Stimulated activated CD8-positive, alpha-beta memory T cell treated with anti-CD3 and anti-CD28 coated beads, Interleukin-15, amount 100 ng/mL, for 4 hours (primary cell): ENCODE measurements at regions not wholly inside any gene's neighbourhood (a gene's known extent, or its start where the extent isn't known, plus 50 kb on each side); places are given as distances from the start of the nearest gene placed in this dataset.
"Not testable (repeated sequence)": the region's sequence is repeated elsewhere in the genome, so short reads cannot be mapped to it uniquely, and the experiment has no call there.

Source experiments
- DNase-seq, 2 donors: peaks; one replicate each; pipeline ENCODE4 v3.0.0-alpha.2; 2020; ENCODE audit warnings: low read depth in 2 of 2

- DNase-seq, result no peak
Observed at GRCh38 chr3:10665592-10665991, 150.4 kb upstream of the SLC6A11 start.

- DNase-seq, result no peak
Observed at GRCh38 chr3:10666621-10667020, 149.4 kb upstream of the SLC6A11 start.

GRCh38 chr3:10667269-10667668, 148.8 kb upstream of the SLC6A11 start:
- DNase-seq, result no peak

GRCh38 chr3:10667901-10668476, 148.0 kb upstream of the SLC6A11 start:
- DNase-seq, result no peak

GRCh38 chr3:10669490-10670048, 146.5 kb upstream of the SLC6A11 start:
- no peak for DNase-seq

- no peak for DNase-seq
Observed at GRCh38 chr3:10672422-10672821, 143.6 kb upstream of the SLC6A11 start.

- DNase-seq, result no peak
Observed at GRCh38 chr3:10674578-10674977, 141.4 kb upstream of the SLC6A11 start.

GRCh38 chr3:10676905-10677304, 139.1 kb upstream of the SLC6A11 start:
- DNase-seq, result no peak

- DNase-seq, result no peak
Observed at GRCh38 chr3:10678796-10679376, 137.1 kb upstream of the SLC6A11 start.

GRCh38 chr3:10680796-10681195, 135.2 kb upstream of the SLC6A11 start:
- DNase-seq, result no peak

GRCh38 chr3:10682692-10683091, 133.3 kb upstream of the SLC6A11 start:
- DNase-seq, result no peak

GRCh38 chr3:10683106-10683505, 132.9 kb upstream of the SLC6A11 start:
- DNase-seq, result no peak

- DNase-seq, result no peak
Observed at GRCh38 chr3:10688126-10688525, 127.9 kb upstream of the SLC6A11 start.

GRCh38 chr3:10688548-10689172, 127.4 kb upstream of the SLC6A11 start:
- DNase-seq, result no peak

GRCh38 chr3:10692039-10692622, 123.9 kb upstream of the SLC6A11 start:
- DNase-seq, result no peak

GRCh38 chr3:10693457-10693856, 122.6 kb upstream of the SLC6A11 start:
- no peak for DNase-seq

GRCh38 chr3:10694179-10694578, 121.8 kb upstream of the SLC6A11 start:
- no peak for DNase-seq

- not testable (repeated sequence) for DNase-seq
Observed at GRCh38 chr3:10695186-10695585, 120.8 kb upstream of the SLC6A11 start.

GRCh38 chr3:10695595-10696285, 120.3 kb upstream of the SLC6A11 start:
- DNase-seq, result no peak

- no peak for DNase-seq
Observed at GRCh38 chr3:10697918-10698317, 118.1 kb upstream of the SLC6A11 start.

- no peak for DNase-seq
Observed at GRCh38 chr3:10700821-10701220, 115.2 kb upstream of the SLC6A11 start.
